Keratinocyte (primary cell): ENCODE measurements at regions not wholly inside any gene's neighbourhood (a gene's known extent, or its start where the extent isn't known, plus 50 kb on each side); places are given as distances from the start of the nearest gene placed in this dataset.

Source experiments
- DNase-seq: peaks from one replicate; pipeline ENCODE4 v3.0.0-alpha.2; 2011; ENCODE audit warnings: low read depth, missing footprints, low spot score
- FAIRE-seq: peaks from 2 replicates; lab custom pipeline; 2011; peaks lifted over from hg19 to GRCh38; lab: Jason Lieb, UNC
- H2AFZ ChIP-seq: 2 replicates; pipeline ENCODE4 v1.6.0; 2012; ENCODE audit warnings: low read length, control low read depth, inconsistent platforms; ENCODE audit not compliant: control insufficient read depth
- H3K27ac ChIP-seq: 2 replicates; pipeline ENCODE4 v1.5.1; 2011; ENCODE audit warnings: low read length; ENCODE audit not compliant: control insufficient read depth, insufficient read depth
- H3K27me3 ChIP-seq: 3 replicates; pipeline ENCODE4 v1.6.0; 2011; ENCODE audit warnings: low read length; ENCODE audit not compliant: control insufficient read depth, insufficient read depth; ENCODE audit errors: extremely low read depth
- H3K36me3 ChIP-seq, 2 experiments: 2 replicates in 1 of 2; 3 replicates in 1 of 2; pipeline ENCODE4 v1.5.1; 2011; ENCODE audit warnings: low read length in 2 of 2, mild to moderate bottlenecking in 1 of 2; ENCODE audit not compliant: control insufficient read depth in 2 of 2, insufficient read depth in 2 of 2; ENCODE audit errors: extremely low read depth in 1 of 2
- H3K4me1 ChIP-seq: 3 replicates; pipeline ENCODE4 v1.5.1; 2011; ENCODE audit warnings: low read length; ENCODE audit not compliant: control insufficient read depth, insufficient read depth; ENCODE audit errors: extremely low read depth
- H3K4me2 ChIP-seq: 3 replicates; pipeline ENCODE4 v1.6.0; 2011; ENCODE audit warnings: low read depth, low read length; ENCODE audit not compliant: control insufficient read depth, insufficient read depth; ENCODE audit errors: extremely low read depth
- H3K4me3 ChIP-seq, 3 experiments: fragments of 200-600 bp in 1 of 3; sonication (generic) in 1 of 3; 2 replicates in 2 of 3; 3 replicates in 1 of 3; pipeline ENCODE4 v1.5.1; 2011 to 2016; ENCODE audit warnings: low read length in 3 of 3, mild to moderate bottlenecking in 3 of 3, control low read depth in 2 of 3, inconsistent platforms in 1 of 3, low read depth in 1 of 3, mixed read lengths in 1 of 3, mixed run types in 1 of 3, moderate library complexity in 1 of 3; ENCODE audit not compliant: control insufficient read depth in 2 of 3, insufficient read depth in 2 of 3; ENCODE audit errors: extremely low read depth in 1 of 3
- H3K79me2 ChIP-seq: 2 replicates; pipeline ENCODE4 v1.6.0; 2012; ENCODE audit warnings: low read length; ENCODE audit not compliant: control insufficient read depth, insufficient read depth
- H3K9ac ChIP-seq: 3 replicates; pipeline ENCODE4 v1.6.0; 2011; ENCODE audit warnings: low read length; ENCODE audit not compliant: control insufficient read depth, insufficient read depth; ENCODE audit errors: extremely low read depth
- H3K9me1 ChIP-seq: 3 replicates; pipeline ENCODE4 v1.6.0; 2011; ENCODE audit warnings: low read length; ENCODE audit not compliant: control insufficient read depth, insufficient read depth; ENCODE audit errors: extremely low read depth
- H3K9me3 ChIP-seq: 2 replicates; pipeline ENCODE4 v1.5.1; 2012; ENCODE audit warnings: low read depth, low read length; ENCODE audit not compliant: control insufficient read depth
- H4K20me1 ChIP-seq: 3 replicates; pipeline ENCODE4 v1.6.0; 2011; ENCODE audit warnings: low read length; ENCODE audit not compliant: control insufficient read depth, insufficient read depth; ENCODE audit errors: extremely low read depth
- EZH2 ChIP-seq: IDR thresholded peaks from one replicate; pipeline ENCODE4 v1.6.1; 2012; ENCODE audit warnings: inconsistent platforms, mild to moderate bottlenecking, low read length, moderate library complexity
- dilution Hi-C: fragments of 300-500 bp; cut with MboI; formaldehyde crosslinking; loops from one replicate; pipeline ENCODE4 v1.7.0; 2020; ENCODE audit warnings: low sequenced_read_pairs; ENCODE audit not compliant: extremely low pct_ligation_motif_present
- TF ChIP-seq, protein P1 (sequence below), 3 experiments: IDR thresholded peaks in 1 of 3; conservative IDR thresholded peaks in 1 of 3; optimal IDR thresholded peaks in 1 of 3; 2 replicates in 2 of 3; 3 replicates in 1 of 3; pipeline versions ENCODE3 to v1.5.1; 2011; ENCODE audit warnings: low read length in 3 of 3, mild to moderate bottlenecking in 3 of 3, moderate library complexity in 2 of 3, control low read depth in 1 of 3, inconsistent platforms in 1 of 3; ENCODE audit not compliant: insufficient read depth in 2 of 3; ENCODE audit errors: extremely low read depth in 1 of 3

DNA sequence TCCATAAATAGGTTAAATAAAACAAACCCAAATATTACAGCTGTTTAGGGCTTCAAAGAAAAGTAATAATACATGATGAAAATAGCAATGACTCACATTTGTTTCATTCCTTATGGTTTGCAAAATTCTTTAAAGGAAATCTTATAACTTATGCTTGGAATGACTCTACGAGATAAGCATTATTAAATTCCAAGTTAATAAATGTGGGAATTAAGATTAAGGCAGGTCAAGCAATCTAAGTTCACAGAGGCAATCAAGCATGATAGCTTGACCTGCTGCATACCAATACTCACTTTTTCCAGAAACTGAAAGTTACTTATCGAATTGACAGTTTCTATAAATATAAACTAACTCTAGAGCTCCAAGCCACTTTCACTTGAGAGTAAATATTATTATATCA, 1002.9 kb upstream of the SEL1L start:
- no peaks in the 10 kb centered on the region for H3K9me1 ChIP-seq
- H3K4me3 ChIP-seq, result no peak overlapping the region
- H3K9ac ChIP-seq, result no peak overlapping the region
- H4K20me1 ChIP-seq, result no peaks in the 10 kb centered on the region
- TF ChIP-seq, protein P1, sequence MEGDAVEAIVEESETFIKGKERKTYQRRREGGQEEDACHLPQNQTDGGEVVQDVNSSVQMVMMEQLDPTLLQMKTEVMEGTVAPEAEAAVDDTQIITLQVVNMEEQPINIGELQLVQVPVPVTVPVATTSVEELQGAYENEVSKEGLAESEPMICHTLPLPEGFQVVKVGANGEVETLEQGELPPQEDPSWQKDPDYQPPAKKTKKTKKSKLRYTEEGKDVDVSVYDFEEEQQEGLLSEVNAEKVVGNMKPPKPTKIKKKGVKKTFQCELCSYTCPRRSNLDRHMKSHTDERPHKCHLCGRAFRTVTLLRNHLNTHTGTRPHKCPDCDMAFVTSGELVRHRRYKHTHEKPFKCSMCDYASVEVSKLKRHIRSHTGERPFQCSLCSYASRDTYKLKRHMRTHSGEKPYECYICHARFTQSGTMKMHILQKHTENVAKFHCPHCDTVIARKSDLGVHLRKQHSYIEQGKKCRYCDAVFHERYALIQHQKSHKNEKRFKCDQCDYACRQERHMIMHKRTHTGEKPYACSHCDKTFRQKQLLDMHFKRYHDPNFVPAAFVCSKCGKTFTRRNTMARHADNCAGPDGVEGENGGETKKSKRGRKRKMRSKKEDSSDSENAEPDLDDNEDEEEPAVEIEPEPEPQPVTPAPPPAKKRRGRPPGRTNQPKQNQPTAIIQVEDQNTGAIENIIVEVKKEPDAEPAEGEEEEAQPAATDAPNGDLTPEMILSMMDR (optimal IDR thresholded peaks at IDR 0.05 in 1 of 3, IDR thresholded peaks at IDR 0.05 in 1 of 3, conservative IDR thresholded peaks at IDR 0.05 in 1 of 3; ENCODE audit: extremely low read depth in 1 of 3, insufficient read depth in 2 of 3, low read length in 3 of 3), result no peak
- no peak overlapping the region for H3K4me2 ChIP-seq
- H3K27ac ChIP-seq, result no peak overlapping the region
- no peaks in the 10 kb centered on the region for H3K9me3 ChIP-seq
- DNase-seq, result no peak
- no peaks in the 10 kb centered on the region for H3K27me3 ChIP-seq
- H3K4me1 ChIP-seq, result no peaks in the 10 kb centered on the region
- no peak overlapping the region for H2AFZ ChIP-seq
- dilution Hi-C loops, result no loop called here
- no peak for FAIRE-seq
- H3K36me3 ChIP-seq, result no peaks in the 10 kb centered on the region
- H3K79me2 ChIP-seq, result no peaks in the 10 kb centered on the region

DNA sequence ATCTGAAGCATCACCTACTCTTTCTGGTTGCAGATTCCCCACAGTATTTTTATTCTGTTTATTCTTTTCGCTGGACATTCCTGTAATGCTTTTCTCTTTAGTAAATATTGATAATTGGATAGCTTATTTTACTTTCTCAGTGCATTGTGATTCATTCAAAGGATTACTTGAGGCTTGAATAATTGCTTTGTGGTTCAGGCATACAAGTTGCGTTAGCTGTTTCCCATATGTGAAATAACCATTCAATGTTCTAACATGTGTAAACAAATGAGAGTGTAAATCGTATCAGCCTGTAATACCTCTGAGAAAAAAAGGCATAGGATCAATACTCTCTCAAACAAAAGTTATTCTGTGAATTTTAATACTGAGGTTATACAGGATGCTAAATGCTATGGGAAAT, 1004.2 kb upstream of the SEL1L start:
- Histone ChIP-seq H3K4me2 (no peak overlapping the region), H3K4me3 (no peak overlapping the region), H3K27me3 (no peaks in the 10 kb centered on the region), H3K27ac (no peak overlapping the region), H2AFZ (no peak overlapping the region), H4K20me1 (no peaks in the 10 kb centered on the region), H3K36me3 (no peaks in the 10 kb centered on the region), H3K79me2 (no peaks in the 10 kb centered on the region), H3K4me1 (no peaks in the 10 kb centered on the region), H3K9me1 (no peaks in the 10 kb centered on the region), H3K9me3 (no peaks in the 10 kb centered on the region), H3K9ac (no peak overlapping the region)
- DNase-seq, result no peak
- dilution Hi-C loops, result no loop called here
- TF ChIP-seq, protein P1 (optimal IDR thresholded peaks at IDR 0.05 in 1 of 3, IDR thresholded peaks at IDR 0.05 in 1 of 3, conservative IDR thresholded peaks at IDR 0.05 in 1 of 3; ENCODE audit: extremely low read depth in 1 of 3, insufficient read depth in 2 of 3, low read length in 3 of 3), result no peak
- no peak for TF ChIP-seq EZH2
- FAIRE-seq, result no peak
